GM12865 (cell line): ENCODE measurements at regions not wholly inside any gene's neighbourhood (a gene's known extent, or its start where the extent isn't known, plus 50 kb on each side); places are given as distances from the start of the nearest gene placed in this dataset.

ENCODE experiments used
- DNase-seq: peaks from one replicate; pipeline ENCODE4 v3.0.0; 2010; ENCODE audit warnings: low read depth
- H3K4me3 ChIP-seq: 2 replicates; pipeline ENCODE4 v1.5.1; 2011; ENCODE audit warnings: mild to moderate bottlenecking, low read depth, low read length, control low read depth
- TF ChIP-seq, protein P1 (sequence below): IDR thresholded peaks from 2 replicates; pipeline ENCODE4 v1.5.1; 2011; ENCODE audit warnings: low read length, control low read depth, low read depth, inconsistent platforms; ENCODE audit not compliant: insufficient read depth; ENCODE audit errors: missing control alignments

DNA sequence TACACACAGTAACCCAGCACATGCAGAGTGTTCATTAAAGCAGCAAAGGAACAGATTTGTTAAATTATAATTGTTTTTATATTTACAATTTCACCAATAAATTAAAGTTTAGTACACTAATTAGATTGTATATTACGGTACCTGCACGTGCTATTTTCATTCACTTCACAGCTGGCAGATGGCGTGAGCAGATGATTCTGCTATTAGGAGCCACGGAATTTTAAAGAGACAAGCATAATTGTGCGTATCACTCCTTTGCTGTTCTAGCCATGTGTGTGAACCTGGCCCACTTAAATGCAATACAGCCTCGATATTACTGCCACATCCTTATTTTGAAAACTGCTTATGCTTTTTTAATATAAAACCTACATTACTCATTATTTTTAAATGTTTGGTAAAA, 332.8 kb upstream of the SOX11 start:
- H3K4me3 ChIP-seq = no peak overlapping the region
- DNase-seq = no peak
- TF ChIP-seq, protein P1, sequence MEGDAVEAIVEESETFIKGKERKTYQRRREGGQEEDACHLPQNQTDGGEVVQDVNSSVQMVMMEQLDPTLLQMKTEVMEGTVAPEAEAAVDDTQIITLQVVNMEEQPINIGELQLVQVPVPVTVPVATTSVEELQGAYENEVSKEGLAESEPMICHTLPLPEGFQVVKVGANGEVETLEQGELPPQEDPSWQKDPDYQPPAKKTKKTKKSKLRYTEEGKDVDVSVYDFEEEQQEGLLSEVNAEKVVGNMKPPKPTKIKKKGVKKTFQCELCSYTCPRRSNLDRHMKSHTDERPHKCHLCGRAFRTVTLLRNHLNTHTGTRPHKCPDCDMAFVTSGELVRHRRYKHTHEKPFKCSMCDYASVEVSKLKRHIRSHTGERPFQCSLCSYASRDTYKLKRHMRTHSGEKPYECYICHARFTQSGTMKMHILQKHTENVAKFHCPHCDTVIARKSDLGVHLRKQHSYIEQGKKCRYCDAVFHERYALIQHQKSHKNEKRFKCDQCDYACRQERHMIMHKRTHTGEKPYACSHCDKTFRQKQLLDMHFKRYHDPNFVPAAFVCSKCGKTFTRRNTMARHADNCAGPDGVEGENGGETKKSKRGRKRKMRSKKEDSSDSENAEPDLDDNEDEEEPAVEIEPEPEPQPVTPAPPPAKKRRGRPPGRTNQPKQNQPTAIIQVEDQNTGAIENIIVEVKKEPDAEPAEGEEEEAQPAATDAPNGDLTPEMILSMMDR = no peak

DNA sequence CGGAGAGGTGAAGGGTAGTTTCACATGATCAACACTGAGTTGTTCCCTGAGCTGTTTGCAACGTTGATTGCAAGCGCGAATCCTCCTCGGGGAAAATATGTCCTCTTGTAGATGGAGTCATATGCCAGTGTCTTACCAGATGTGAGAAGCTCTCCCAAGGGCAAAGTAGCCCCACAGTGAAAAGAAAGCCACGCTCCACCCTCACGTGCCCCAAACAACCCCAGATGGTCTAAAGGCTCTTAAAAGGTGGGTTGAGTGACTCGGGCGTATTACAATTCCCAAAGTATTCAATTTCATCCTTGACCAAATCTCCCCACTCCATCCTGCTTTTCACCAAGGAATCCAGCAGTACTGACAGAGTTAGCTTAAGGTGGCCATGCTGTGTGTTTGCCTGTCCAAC, 332.1 kb upstream of the SOX11 start:
- TF ChIP-seq, protein P1 = no peak
- DNase-seq = no peak
- no peak overlapping the region for H3K4me3 ChIP-seq

DNA sequence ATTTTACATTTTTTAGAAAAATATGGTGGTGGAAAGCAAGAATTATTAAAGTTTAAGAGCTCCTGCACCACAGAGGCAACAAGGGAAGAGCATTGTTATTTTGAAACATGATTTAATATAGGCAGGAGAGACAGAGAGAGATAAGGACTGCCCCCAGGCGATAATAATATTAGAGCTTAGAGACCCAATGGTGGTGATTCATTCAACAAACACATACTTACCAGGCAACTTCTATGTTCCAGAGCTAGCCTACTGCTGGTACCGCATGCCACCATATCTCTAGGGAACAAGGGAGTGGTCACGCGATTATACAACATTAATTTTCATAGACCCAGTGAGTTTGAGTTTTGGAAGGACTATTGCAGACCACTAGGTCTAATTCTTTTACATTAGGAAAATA, 327.8 kb upstream of the SOX11 start:
- TF ChIP-seq, protein P1 = no peak
- no peak overlapping the region for H3K4me3 ChIP-seq
- no peak for DNase-seq

DNA sequence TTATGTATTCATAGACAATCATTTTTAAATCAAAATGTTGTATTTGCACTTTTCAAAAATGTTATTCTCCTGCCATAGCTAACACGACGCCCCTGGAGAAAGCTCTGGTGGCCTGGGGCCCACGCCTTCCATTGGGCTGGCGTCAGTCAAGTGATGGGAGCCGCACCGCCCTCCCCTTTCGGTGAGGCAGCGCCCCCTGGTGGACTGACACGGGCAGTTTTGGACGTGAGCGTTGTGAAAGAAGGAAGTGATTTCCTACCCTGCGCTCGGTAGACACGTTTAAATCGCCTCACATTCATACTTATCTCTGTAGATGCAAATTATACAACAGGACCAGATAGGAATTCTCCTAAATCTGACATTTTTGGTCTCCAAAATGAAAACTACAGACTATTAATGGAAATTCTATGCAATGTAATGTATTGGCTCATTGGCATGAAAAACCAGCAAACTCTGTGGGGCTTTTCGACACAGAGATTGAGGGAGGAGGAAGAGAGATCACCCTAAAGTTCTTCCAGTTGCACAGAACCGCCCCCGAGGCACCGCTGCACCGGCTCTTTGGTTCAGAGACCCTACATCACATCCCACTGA, 326.2 kb upstream of the SOX11 start:
- TF ChIP-seq, protein P1 = peak; percentile 54
- peak; percentile 41 for DNase-seq
- H3K4me3 ChIP-seq = no peak overlapping the region

DNA sequence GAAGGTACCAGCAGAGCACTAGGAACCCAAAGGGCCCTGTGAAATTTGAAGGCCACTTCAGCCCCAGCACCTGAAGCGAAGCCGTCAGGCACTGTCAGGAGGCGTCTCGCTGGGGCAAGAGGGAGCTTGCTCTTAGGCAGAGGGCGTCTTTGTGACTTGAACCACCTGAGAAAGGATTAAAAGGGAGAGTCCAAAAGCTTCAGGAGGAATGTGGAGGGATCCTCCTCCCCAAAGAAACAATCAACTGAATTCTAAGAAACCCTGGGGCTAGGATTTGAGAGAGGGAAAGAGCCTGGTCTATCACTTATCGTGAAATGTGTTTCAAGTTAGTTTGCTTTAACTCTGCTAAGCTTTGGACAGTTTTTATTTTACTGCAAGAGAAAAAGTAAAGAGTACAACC, 324.9 kb upstream of the SOX11 start:
- no peak for DNase-seq
- TF ChIP-seq, protein P1 = no peak
- no peak overlapping the region for H3K4me3 ChIP-seq

DNA sequence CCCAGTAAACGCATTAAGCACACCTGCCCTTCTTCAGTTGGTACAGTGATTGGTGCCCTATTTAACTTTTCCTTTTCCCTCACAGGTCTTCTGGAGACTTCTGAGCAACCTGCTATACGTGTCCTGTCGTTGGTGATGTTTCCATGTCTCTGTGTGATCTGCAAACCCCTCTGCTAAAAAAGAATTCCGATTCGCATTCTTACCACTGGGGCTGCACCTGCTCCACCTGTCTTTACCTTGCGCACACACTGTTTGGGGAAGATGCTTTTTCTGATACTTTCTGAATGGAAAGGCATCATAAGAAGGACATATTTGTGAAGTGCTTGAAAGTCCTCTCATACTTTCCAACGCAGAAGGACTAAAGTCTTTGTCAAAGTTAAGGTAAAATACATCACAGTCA, 323.9 kb upstream of the SOX11 start:
- no peak overlapping the region for H3K4me3 ChIP-seq
- TF ChIP-seq, protein P1 = no peak
- no peak for DNase-seq

DNA sequence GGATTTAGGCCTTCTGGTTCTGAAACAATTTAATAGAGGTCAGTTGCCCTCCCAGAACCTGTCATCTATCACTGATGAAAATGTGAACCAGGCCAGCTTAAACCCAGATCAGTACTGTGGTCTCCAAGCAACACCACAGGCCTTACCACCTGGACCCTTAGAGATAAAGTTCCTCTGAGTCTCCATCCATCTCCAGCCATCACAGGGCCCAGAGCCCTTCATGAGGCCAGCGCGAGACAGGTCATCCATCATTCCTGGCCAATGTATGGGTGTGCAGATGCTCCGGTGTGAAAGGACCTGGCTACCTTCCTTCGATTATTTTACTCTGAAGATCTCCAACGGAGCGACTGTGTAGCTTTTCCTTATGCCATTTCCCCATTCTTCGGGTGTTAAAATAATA, 322.7 kb upstream of the SOX11 start:
- no peak overlapping the region for H3K4me3 ChIP-seq
- TF ChIP-seq, protein P1 = no peak
- DNase-seq = no peak
